SK-N-SH treated with all-trans-retinoic acid at 6 μM for 48 hours (cell line): ENCODE measurements at regions not wholly inside any gene's neighbourhood (a gene's known extent, or its start where the extent isn't known, plus 50 kb on each side); places are given as distances from the start of the nearest gene placed in this dataset.

Experiments used
- ARNTL ChIP-seq: fragments of 450-650 bp; formaldehyde crosslinking; IDR thresholded peaks from 2 replicates; pipeline ENCODE4 v1.5.0; 2020; ENCODE audit warnings: low read depth, mild to moderate bottlenecking, moderate library complexity, borderline replicate concordance
- BACH2 ChIP-seq: fragments of 250-450 bp; sonication (Bioruptor Pico); IDR thresholded peaks from 2 replicates; pipeline ENCODE4 v1.9.0; 2021; ENCODE audit warnings: mild to moderate bottlenecking, borderline replicate concordance
- CSDC2 ChIP-seq: fragments of 250-450 bp; sonication (Bioruptor Pico); IDR thresholded peaks from 2 replicates; pipeline ENCODE4 v1.5.0; 2020; ENCODE audit warnings: mild to moderate bottlenecking, moderate library complexity
- GLIS3 ChIP-seq: fragments of 250-450 bp; sonication (Bioruptor Pico); IDR thresholded peaks from 2 replicates; pipeline ENCODE4 v1.5.0; 2020; ENCODE audit warnings: mild to moderate bottlenecking, moderate library complexity
- OSR1 ChIP-seq: fragments of 250-450 bp; sonication (Bioruptor Pico); IDR thresholded peaks from 2 replicates; pipeline ENCODE4 v1.8.0; 2022; ENCODE audit warnings: moderate library complexity, mild to moderate bottlenecking, inconsistent platforms
- PPARA ChIP-seq: fragments of 250-450 bp; sonication (Bioruptor Pico); IDR thresholded peaks from 2 replicates; pipeline ENCODE4 v1.5.0; 2020; ENCODE audit warnings: mild to moderate bottlenecking, borderline replicate concordance
- SNAI2 ChIP-seq: fragments of 250-450 bp; sonication (Bioruptor Pico); IDR thresholded peaks from 2 replicates; pipeline ENCODE4 v1.5.0; 2020; ENCODE audit warnings: mild to moderate bottlenecking, moderate library complexity
- TCF4 ChIP-seq: fragments of 250-450 bp; sonication (Bioruptor Pico); IDR thresholded peaks from 2 replicates; pipeline ENCODE4 v1.8.0; 2021; ENCODE audit warnings: mild to moderate bottlenecking, moderate library complexity, borderline replicate concordance
- ZNF565 ChIP-seq: fragments of 450-650 bp; formaldehyde crosslinking; conservative IDR thresholded peaks from 2 replicates; pipeline ENCODE4 v1.5.0; 2020; ENCODE audit warnings: low read depth, mild to moderate bottlenecking, moderate library complexity
- ZNF70 ChIP-seq: fragments of 450-650 bp; formaldehyde crosslinking; IDR thresholded peaks from 2 replicates; pipeline ENCODE4 v1.5.0; 2020; ENCODE audit warnings: mild to moderate bottlenecking, moderate library complexity
- ZNF8 ChIP-seq: fragments of 450-650 bp; formaldehyde crosslinking; IDR thresholded peaks from 2 replicates; pipeline ENCODE4 v1.5.0; 2020; ENCODE audit warnings: mild to moderate bottlenecking, moderate library complexity
- TF ChIP-seq, protein P1 (sequence below): fragments of 250-450 bp; sonication (Bioruptor Pico); IDR thresholded peaks from 2 replicates; pipeline ENCODE4 v1.8.0; 2021; ENCODE audit warnings: low read depth, mild to moderate bottlenecking, moderate library complexity, borderline replicate concordance
- TF ChIP-seq, protein P2 (sequence below): fragments of 250-450 bp; sonication (Bioruptor Pico); IDR thresholded peaks from 2 replicates; pipeline ENCODE4 v1.5.1; 2020; ENCODE audit warnings: low read depth, mild to moderate bottlenecking, moderate library complexity

DNA sequence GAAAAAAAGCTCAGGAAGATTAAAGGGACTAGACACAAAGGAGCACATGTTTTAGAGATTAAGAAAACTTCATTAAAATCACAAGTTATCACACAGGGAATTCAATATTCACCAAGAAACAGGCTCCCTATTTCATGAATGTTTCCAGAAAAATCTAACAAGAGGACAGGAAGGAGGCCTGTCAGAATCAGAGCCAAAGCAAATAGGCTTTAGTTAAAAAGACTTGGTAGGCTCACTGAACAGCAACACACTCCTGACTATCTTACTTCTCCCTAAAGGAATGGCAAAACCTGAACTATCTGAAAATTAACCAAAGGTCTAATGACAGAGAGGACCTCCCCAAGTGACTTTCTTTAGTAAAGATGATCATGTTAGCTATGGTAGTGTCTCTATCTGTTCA is 188.3 kb upstream of the MEOX2 start:
- TF ChIP-seq ARNTL (no peak), CSDC2 (no peak), GLIS3 (CRISPR knock-in tag) (no peak), ZNF565 (CRISPR knock-in tag) (no peak), OSR1 (CRISPR knock-in tag) (no peak), BACH2 (CRISPR knock-in tag) (no peak), TCF4 (CRISPR knock-in tag) (no peak), PPARA (CRISPR knock-in tag) (no peak), SNAI2 (CRISPR knock-in tag) (no peak), ZNF8 (CRISPR knock-in tag) (no peak), ZNF70 (no peak)
- TF ChIP-seq, protein P1, sequence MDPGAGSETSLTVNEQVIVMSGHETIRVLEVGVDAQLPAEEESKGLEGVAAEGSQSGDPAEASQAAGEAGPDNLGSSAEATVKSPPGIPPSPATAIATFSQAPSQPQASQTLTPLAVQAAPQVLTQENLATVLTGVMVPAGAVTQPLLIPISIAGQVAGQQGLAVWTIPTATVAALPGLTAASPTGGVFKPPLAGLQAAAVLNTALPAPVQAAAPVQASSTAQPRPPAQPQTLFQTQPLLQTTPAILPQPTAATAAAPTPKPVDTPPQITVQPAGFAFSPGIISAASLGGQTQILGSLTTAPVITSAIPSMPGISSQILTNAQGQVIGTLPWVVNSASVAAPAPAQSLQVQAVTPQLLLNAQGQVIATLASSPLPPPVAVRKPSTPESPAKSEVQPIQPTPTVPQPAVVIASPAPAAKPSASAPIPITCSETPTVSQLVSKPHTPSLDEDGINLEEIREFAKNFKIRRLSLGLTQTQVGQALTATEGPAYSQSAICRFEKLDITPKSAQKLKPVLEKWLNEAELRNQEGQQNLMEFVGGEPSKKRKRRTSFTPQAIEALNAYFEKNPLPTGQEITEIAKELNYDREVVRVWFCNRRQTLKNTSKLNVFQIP (CRISPR knock-in tag), result no peak
- TF ChIP-seq, protein P2, sequence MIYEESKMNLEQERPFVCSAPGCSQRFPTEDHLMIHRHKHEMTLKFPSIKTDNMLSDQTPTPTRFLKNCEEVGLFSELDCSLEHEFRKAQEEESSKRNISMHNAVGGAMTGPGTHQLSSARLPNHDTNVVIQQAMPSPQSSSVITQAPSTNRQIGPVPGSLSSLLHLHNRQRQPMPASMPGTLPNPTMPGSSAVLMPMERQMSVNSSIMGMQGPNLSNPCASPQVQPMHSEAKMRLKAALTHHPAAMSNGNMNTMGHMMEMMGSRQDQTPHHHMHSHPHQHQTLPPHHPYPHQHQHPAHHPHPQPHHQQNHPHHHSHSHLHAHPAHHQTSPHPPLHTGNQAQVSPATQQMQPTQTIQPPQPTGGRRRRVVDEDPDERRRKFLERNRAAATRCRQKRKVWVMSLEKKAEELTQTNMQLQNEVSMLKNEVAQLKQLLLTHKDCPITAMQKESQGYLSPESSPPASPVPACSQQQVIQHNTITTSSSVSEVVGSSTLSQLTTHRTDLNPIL (CRISPR knock-in tag), result no peak
